Esophagus squamous epithelium (tissue), 4 donors: ENCODE measurements at regions not wholly inside any gene's neighbourhood (a gene's known extent, or its start where the extent isn't known, plus 50 kb on each side); places are given as distances from the start of the nearest gene placed in this dataset.
"Not testable (repeated sequence)": the region's sequence is repeated elsewhere in the genome, so short reads cannot be mapped to it uniquely, and the experiment has no call there.

Experiments used
- CTCF ChIP-seq, 6 experiments: fragments of 450-650 bp in 4 of 6; fragments of 200-600 bp in 2 of 6; sonication (generic) in 2 of 6; IDR thresholded peaks; one replicate each; pipeline ENCODE4 v1.5.1; 2016 to 2019; ENCODE audit warnings: antibody characterized with exemption in 6 of 6, mild to moderate bottlenecking in 4 of 6, moderate library complexity in 4 of 6
- POLR2A ChIP-seq, 4 donors: fragments of 450-650 bp; IDR thresholded peaks; one replicate each; pipeline ENCODE4 v1.6.1; 2017; ENCODE audit warnings: antibody characterized with exemption in 4 of 4, mild to moderate bottlenecking in 4 of 4, moderate library complexity in 3 of 4

- not testable (repeated sequence) for TF ChIP-seq CTCF, POLR2A (IDR thresholded peaks at IDR 0.05)
These were observed 115.1 kb downstream of the CRYAA start for GRCh38 chr21:43283925-43284221.
